ENCODE measurements at regions not wholly inside any gene's neighbourhood (a gene's known extent, or its start where the extent isn't known, plus 50 kb on each side); places are given as distances from the start of the nearest gene placed in this dataset.

DNA sequence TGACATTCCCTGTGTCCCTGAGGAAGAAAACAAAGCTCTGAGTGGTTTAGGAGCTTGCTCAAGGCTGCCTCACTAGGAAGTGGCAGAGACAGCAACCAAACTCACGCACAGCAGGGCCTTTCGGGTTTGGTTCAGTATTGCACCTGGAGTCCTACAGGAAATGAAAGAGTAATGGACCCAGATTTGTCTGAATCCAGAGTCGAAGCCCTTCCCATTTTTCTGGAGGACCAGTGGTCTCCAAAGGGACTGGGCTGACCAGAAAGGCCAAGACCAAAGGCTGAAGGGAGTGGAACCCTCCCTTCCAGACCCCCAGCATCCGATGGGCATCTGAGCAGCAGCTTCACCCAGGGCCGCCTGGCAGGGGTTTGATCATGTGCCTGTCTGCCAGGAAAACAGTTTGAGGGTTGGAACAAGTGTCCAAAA lies 85.5 kb upstream of the RPL38 start:
- peaks cover 13 to 70% of the 10 kb centered on the region in 2 experiments for H3K27me3 ChIP-seq (ENCODE audit: control insufficient read depth in 1 of 2, insufficient read depth in 1 of 2, low read length in 2 of 2)
- H2BK120ac ChIP-seq (ENCODE audit: low read depth, low read length) = no peak overlapping the region
- H3K4ac ChIP-seq (ENCODE audit: low read depth in 1 of 2, low read length in 2 of 2) = no peak overlapping the region
- H2BK5ac ChIP-seq (ENCODE audit: low read depth, low read length, poor library complexity, severe bottlenecking) = no peak overlapping the region
- no peak overlapping the region for H3K4me3 ChIP-seq (ENCODE audit: insufficient read depth in 1 of 2, low read depth in 1 of 2, low read length in 2 of 2)
- WGBS = 64% methylated on average over 4 of the region's 5 CpGs
- H3K14ac ChIP-seq (ENCODE audit: low read length in 2 of 2) = no peak overlapping the region
- DNase-seq = no peak
- no peaks in the 10 kb centered on the region for H3K36me3 ChIP-seq (ENCODE audit: control insufficient read depth in 1 of 2, insufficient read depth in 2 of 2, low read depth in 1 of 2, low read length in 2 of 2)
- H4K8ac ChIP-seq (ENCODE audit: low read length) = no peak overlapping the region
- H3K18ac ChIP-seq (ENCODE audit: low read depth in 1 of 2, low read length in 2 of 2) = no peak overlapping the region
- H3K9me3 ChIP-seq (ENCODE audit: control insufficient read depth, low read length) = peaks cover 7% of the 10 kb centered on the region
- H2AFZ ChIP-seq (ENCODE audit: low read depth, low read length) = no peak overlapping the region
- H3K79me1 ChIP-seq (replicated peaks; ENCODE audit: low read length, poor library complexity, severe bottlenecking) = no peaks in the 10 kb centered on the region
- no peak overlapping the region for H3K27ac ChIP-seq (ENCODE audit: low read length, poor library complexity, severe bottlenecking)
- no peak overlapping the region for H4K91ac ChIP-seq (ENCODE audit: low read length)
- H2BK15ac ChIP-seq (ENCODE audit: low read depth, poor library complexity, severe bottlenecking) = no peak overlapping the region
- no peak overlapping the region for H2AK5ac ChIP-seq (ENCODE audit: low read length, severe bottlenecking)
- H3K4me1 ChIP-seq (ENCODE audit: control insufficient read depth, insufficient read depth, low read depth, low read length) = peaks cover 2% of the 10 kb centered on the region
- no peak overlapping the region for H2BK12ac ChIP-seq (ENCODE audit: low read length in 2 of 2)
- H3K23ac ChIP-seq (ENCODE audit: low read length in 2 of 2) = no peak overlapping the region
- H3K9ac ChIP-seq (ENCODE audit: low read length) = no peak overlapping the region
- no peak overlapping the region for H3K4me2 ChIP-seq (ENCODE audit: low read length, poor library complexity, severe bottlenecking)

GRCh38 chr17:74118504-74118903 lies 85.0 kb upstream of the RPL38 start:
- Histone ChIP-seq H2AFZ (ENCODE audit: low read depth, low read length) (no peak overlapping the region), H3K27me3 (ENCODE audit: control insufficient read depth in 1 of 2, insufficient read depth in 1 of 2, low read length in 2 of 2) (peaks cover 13 to 70% of the 10 kb centered on the region in 2 experiments), H4K91ac (ENCODE audit: low read length) (no peak overlapping the region), H3K79me1 (replicated peaks; ENCODE audit: low read length, poor library complexity, severe bottlenecking) (no peaks in the 10 kb centered on the region), H3K4ac (ENCODE audit: low read depth in 1 of 2, low read length in 2 of 2) (no peak overlapping the region), H4K8ac (ENCODE audit: low read length) (no peak overlapping the region), H3K4me2 (ENCODE audit: low read length, poor library complexity, severe bottlenecking) (no peak overlapping the region), H3K18ac (ENCODE audit: low read depth in 1 of 2, low read length in 2 of 2) (no peak overlapping the region), H3K27ac (ENCODE audit: low read length, poor library complexity, severe bottlenecking) (no peak overlapping the region), H2AK5ac (ENCODE audit: low read length, severe bottlenecking) (no peak overlapping the region), H2BK120ac (ENCODE audit: low read depth, low read length) (no peak overlapping the region), H3K36me3 (ENCODE audit: control insufficient read depth in 1 of 2, insufficient read depth in 2 of 2, low read depth in 1 of 2, low read length in 2 of 2) (no peaks in the 10 kb centered on the region), H3K14ac (ENCODE audit: low read length in 2 of 2) (no peak overlapping the region), H2BK15ac (ENCODE audit: low read depth, poor library complexity, severe bottlenecking) (no peak overlapping the region), H3K23ac (ENCODE audit: low read length in 2 of 2) (no peak overlapping the region), H2BK5ac (ENCODE audit: low read depth, low read length, poor library complexity, severe bottlenecking) (no peak overlapping the region), H3K9me3 (ENCODE audit: control insufficient read depth, low read length) (peaks cover 7% of the 10 kb centered on the region), H2BK12ac (ENCODE audit: low read length in 2 of 2) (no peak overlapping the region), H3K9ac (ENCODE audit: low read length) (no peak overlapping the region), H3K4me3 (ENCODE audit: insufficient read depth in 1 of 2, low read depth in 1 of 2, low read length in 2 of 2) (no peak overlapping the region), H3K4me1 (ENCODE audit: control insufficient read depth, insufficient read depth, low read depth, low read length) (peaks cover 2% of the 10 kb centered on the region)
- no peak for DNase-seq
- 43% methylated on average over 8 of the region's 8 CpGs for WGBS

- Histone ChIP-seq H3K4me3 (ENCODE audit: insufficient read depth in 1 of 2, low read depth in 1 of 2, low read length in 2 of 2) (no peak overlapping the region), H3K23ac (ENCODE audit: low read length in 2 of 2) (no peak overlapping the region), H2AK5ac (ENCODE audit: low read length, severe bottlenecking) (no peak overlapping the region), H3K14ac (ENCODE audit: low read length in 2 of 2) (no peak overlapping the region), H3K27ac (ENCODE audit: low read length, poor library complexity, severe bottlenecking) (no peak overlapping the region), H4K91ac (ENCODE audit: low read length) (no peak overlapping the region), H2BK120ac (ENCODE audit: low read depth, low read length) (no peak overlapping the region), H2BK12ac (ENCODE audit: low read length in 2 of 2) (no peak overlapping the region), H4K8ac (ENCODE audit: low read length) (no peak overlapping the region), H3K18ac (ENCODE audit: low read depth in 1 of 2, low read length in 2 of 2) (no peak overlapping the region), H3K36me3 (ENCODE audit: control insufficient read depth in 1 of 2, insufficient read depth in 2 of 2, low read depth in 1 of 2, low read length in 2 of 2) (no peaks in the 10 kb centered on the region), H3K4me2 (ENCODE audit: low read length, poor library complexity, severe bottlenecking) (no peak overlapping the region), H2AFZ (ENCODE audit: low read depth, low read length) (no peak overlapping the region), H2BK5ac (ENCODE audit: low read depth, low read length, poor library complexity, severe bottlenecking) (no peak overlapping the region), H3K4ac (ENCODE audit: low read depth in 1 of 2, low read length in 2 of 2) (no peak overlapping the region), H3K79me1 (replicated peaks; ENCODE audit: low read length, poor library complexity, severe bottlenecking) (no peaks in the 10 kb centered on the region), H3K9me3 (ENCODE audit: control insufficient read depth, low read length) (peaks cover 7% of the 10 kb centered on the region), H3K9ac (ENCODE audit: low read length) (no peak overlapping the region), H3K27me3 (ENCODE audit: control insufficient read depth in 1 of 2, insufficient read depth in 1 of 2, low read length in 2 of 2) (peaks cover 13 to 66% of the 10 kb centered on the region in 2 experiments), H3K4me1 (ENCODE audit: control insufficient read depth, insufficient read depth, low read depth, low read length) (peaks cover 2% of the 10 kb centered on the region), H2BK15ac (ENCODE audit: low read depth, poor library complexity, severe bottlenecking) (no peak overlapping the region)
- no peak for DNase-seq
- 86% methylated on average over 16 of the region's 16 CpGs for WGBS
Observed at GRCh38 chr17:74119049-74119580, 84.4 kb upstream of the RPL38 start.

DNA sequence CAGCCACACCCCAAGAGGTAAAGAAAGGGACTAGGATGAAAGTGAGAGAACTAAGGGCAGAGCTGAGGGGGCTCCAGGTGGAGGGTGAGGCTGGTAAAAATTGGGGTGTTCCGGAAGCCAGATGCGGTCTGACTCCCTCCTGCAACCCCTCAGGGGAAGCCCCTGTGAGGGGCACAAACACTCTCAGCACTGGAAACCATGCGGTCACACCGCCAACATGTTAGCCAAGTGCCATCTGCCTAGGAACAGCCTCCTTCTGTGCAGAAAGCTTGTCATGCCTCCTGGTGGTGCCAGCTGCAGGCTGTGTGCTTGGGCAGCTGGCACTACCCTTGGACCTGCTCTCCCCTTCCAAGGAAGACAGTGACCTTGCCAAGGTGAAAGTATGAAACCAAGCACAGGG lies 83.5 kb upstream of the RPL38 start:
- H3K27me3 ChIP-seq (ENCODE audit: control insufficient read depth in 1 of 2, insufficient read depth in 1 of 2, low read length in 2 of 2) = peaks cover 13 to 60% of the 10 kb centered on the region in 2 experiments
- H2BK12ac ChIP-seq (ENCODE audit: low read length in 2 of 2) = no peak overlapping the region
- no peak overlapping the region for H2BK120ac ChIP-seq (ENCODE audit: low read depth, low read length)
- no peak overlapping the region for H2BK5ac ChIP-seq (ENCODE audit: low read depth, low read length, poor library complexity, severe bottlenecking)
- H2AK5ac ChIP-seq (ENCODE audit: low read length, severe bottlenecking) = no peak overlapping the region
- H3K4me3 ChIP-seq (ENCODE audit: insufficient read depth in 1 of 2, low read depth in 1 of 2, low read length in 2 of 2) = no peak overlapping the region
- no peak overlapping the region for H4K91ac ChIP-seq (ENCODE audit: low read length)
- no peak overlapping the region for H2AFZ ChIP-seq (ENCODE audit: low read depth, low read length)
- DNase-seq = no peak
- no peak overlapping the region for H3K4ac ChIP-seq (ENCODE audit: low read depth in 1 of 2, low read length in 2 of 2)
- WGBS = 91% methylated on average over 4 of the region's 4 CpGs
- H3K36me3 ChIP-seq (ENCODE audit: control insufficient read depth in 1 of 2, insufficient read depth in 2 of 2, low read depth in 1 of 2, low read length in 2 of 2) = no peaks in the 10 kb centered on the region
- no peak overlapping the region for H3K27ac ChIP-seq (ENCODE audit: low read length, poor library complexity, severe bottlenecking)
- no peak overlapping the region for H3K9ac ChIP-seq (ENCODE audit: low read length)
- no peak overlapping the region for H3K14ac ChIP-seq (ENCODE audit: low read length in 2 of 2)
- peaks cover 2% of the 10 kb centered on the region for H3K4me1 ChIP-seq (ENCODE audit: control insufficient read depth, insufficient read depth, low read depth, low read length)
- no peak overlapping the region for H3K4me2 ChIP-seq (ENCODE audit: low read length, poor library complexity, severe bottlenecking)
- H3K79me1 ChIP-seq (replicated peaks; ENCODE audit: low read length, poor library complexity, severe bottlenecking) = no peaks in the 10 kb centered on the region
- H3K23ac ChIP-seq (ENCODE audit: low read length in 2 of 2) = no peak overlapping the region
- no peak overlapping the region for H2BK15ac ChIP-seq (ENCODE audit: low read depth, poor library complexity, severe bottlenecking)
- H3K18ac ChIP-seq (ENCODE audit: low read depth in 1 of 2, low read length in 2 of 2) = no peak overlapping the region
- no peak overlapping the region for H4K8ac ChIP-seq (ENCODE audit: low read length)
- peaks cover 7% of the 10 kb centered on the region for H3K9me3 ChIP-seq (ENCODE audit: control insufficient read depth, low read length)

Data from mesenchymal stem cell (in vitro differentiated cells and primary cell).